ENCODE measurements at regions not wholly inside any gene's neighbourhood (a gene's known extent, or its start where the extent isn't known, plus 50 kb on each side); places are given as distances from the start of the nearest gene placed in this dataset.

GRCh38 chr5:58040044-58040443 lies 419.8 kb downstream of the PLK2 start:
- no peak overlapping the region for H3K27ac Mint-ChIP-seq (ENCODE audit: unreplicated experiment)
- H3K27me3 Mint-ChIP-seq (ENCODE audit: low read depth), result no peaks in the 10 kb centered on the region
- H3K36me3 Mint-ChIP-seq (ENCODE audit: low read depth), result no peaks in the 10 kb centered on the region
- H3K4me3 Mint-ChIP-seq, result no peak overlapping the region
- no peak for TF ChIP-seq CTCF (conservative IDR thresholded peaks at IDR 0.05)
- peaks cover 2% of the 10 kb centered on the region for H3K9me3 Mint-ChIP-seq
- no peak for DNase-seq (ENCODE audit: low read depth, low spot score)
- no peaks in the 10 kb centered on the region for H3K4me1 Mint-ChIP-seq

GRCh38 chr5:58037899-58038298 lies 422.0 kb downstream of the PLK2 start:
- no peak for DNase-seq (ENCODE audit: low read depth, low spot score)
- no peaks in the 10 kb centered on the region for H3K27me3 Mint-ChIP-seq (ENCODE audit: low read depth)
- H3K27ac Mint-ChIP-seq (ENCODE audit: unreplicated experiment), result no peak overlapping the region

GRCh38 chr5:58025809-58026208 lies 434.1 kb downstream of the PLK2 start:
- Mint-ChIP-seq H3K4me1 (no peaks in the 10 kb centered on the region), H3K9me3 (no peaks in the 10 kb centered on the region), H3K4me3 (no peak overlapping the region), H3K36me3 (ENCODE audit: low read depth) (no peaks in the 10 kb centered on the region), H3K27me3 (ENCODE audit: low read depth) (no peaks in the 10 kb centered on the region), H3K27ac (ENCODE audit: unreplicated experiment) (no peak overlapping the region)
- TF ChIP-seq CTCF (conservative IDR thresholded peaks at IDR 0.05), result no peak
- DNase-seq (ENCODE audit: low read depth, low spot score), result no peak

More at GRCh38 chr5:58037899-58038298, 422.0 kb downstream of the PLK2 start:
- no peaks in the 10 kb centered on the region for H3K4me1 Mint-ChIP-seq
- peaks cover 2% of the 10 kb centered on the region for H3K9me3 Mint-ChIP-seq
- TF ChIP-seq CTCF (conservative IDR thresholded peaks at IDR 0.05), result no peak
- no peak overlapping the region for H3K4me3 Mint-ChIP-seq
- H3K36me3 Mint-ChIP-seq (ENCODE audit: low read depth), result no peaks in the 10 kb centered on the region

GRCh38 chr5:58024151-58024550 lies 435.7 kb downstream of the PLK2 start:
- no peaks in the 10 kb centered on the region for H3K36me3 Mint-ChIP-seq (ENCODE audit: low read depth)
- no peak for DNase-seq (ENCODE audit: low read depth, low spot score)
- H3K9me3 Mint-ChIP-seq, result no peaks in the 10 kb centered on the region
- no peak overlapping the region for H3K4me3 Mint-ChIP-seq
- no peak for TF ChIP-seq CTCF (conservative IDR thresholded peaks at IDR 0.05)
- H3K27me3 Mint-ChIP-seq (ENCODE audit: low read depth), result no peaks in the 10 kb centered on the region
- no peaks in the 10 kb centered on the region for H3K4me1 Mint-ChIP-seq
- H3K27ac Mint-ChIP-seq (ENCODE audit: unreplicated experiment), result no peak overlapping the region

GRCh38 chr5:58022055-58022454 lies 437.8 kb downstream of the PLK2 start:
- no peak overlapping the region for H3K4me3 Mint-ChIP-seq
- no peaks in the 10 kb centered on the region for H3K9me3 Mint-ChIP-seq
- H3K27ac Mint-ChIP-seq (ENCODE audit: unreplicated experiment), result no peak overlapping the region
- TF ChIP-seq CTCF (conservative IDR thresholded peaks at IDR 0.05), result no peak
- H3K36me3 Mint-ChIP-seq (ENCODE audit: low read depth), result no peaks in the 10 kb centered on the region
- H3K4me1 Mint-ChIP-seq, result peaks cover 7% of the 10 kb centered on the region
- DNase-seq (ENCODE audit: low read depth, low spot score), result no peak
- H3K27me3 Mint-ChIP-seq (ENCODE audit: low read depth), result no peaks in the 10 kb centered on the region

- Mint-ChIP-seq H3K27me3 (ENCODE audit: low read depth) (no peaks in the 10 kb centered on the region), H3K27ac (ENCODE audit: unreplicated experiment) (no peak overlapping the region), H3K4me1 (peaks cover 13% of the 10 kb centered on the region), H3K36me3 (ENCODE audit: low read depth) (no peaks in the 10 kb centered on the region), H3K4me3 (no peak overlapping the region), H3K9me3 (no peaks in the 10 kb centered on the region)
- TF ChIP-seq CTCF (conservative IDR thresholded peaks at IDR 0.05), result no peak
- no peak for DNase-seq (ENCODE audit: low read depth, low spot score)
Observed at GRCh38 chr5:58021466-58021865, 438.4 kb downstream of the PLK2 start.
